SK-N-SH (cell line): ENCODE measurements at regions not wholly inside any gene's neighbourhood (a gene's known extent, or its start where the extent isn't known, plus 50 kb on each side); places are given as distances from the start of the nearest gene placed in this dataset.

ENCODE experiments used
- CTCF ChIA-PET: fragments of 300-600, 350-600 bp; formaldehyde crosslinking; extraction: SDS; loops from one replicate; lab custom pipeline; 2021; lab: Yijun Ruan, JAX
- POLR2A ChIA-PET: fragments of 350-600 bp; sonication (Branson Sonifier 250); formaldehyde crosslinking; extraction: SDS; loops from one replicate; lab custom pipeline; 2020; ENCODE audit warnings: antibody characterized with exemption, inconsistent platforms; lab: Yijun Ruan, JAX
- DNase-seq: peaks from one replicate; pipeline ENCODE4 v3.0.0; 2012
- H2AFZ ChIP-seq: fragments of 200-600 bp; sonication (generic); 2 replicates; pipeline ENCODE4 v1.8.1; 2016; ENCODE audit warnings: antibody characterized with exemption, mild to moderate bottlenecking, low read depth
- H3F3A ChIP-seq: fragments of 200-600 bp; sonication (generic); replicated peaks from 2 replicates; pipeline ENCODE3; 2016; ENCODE audit warnings: antibody characterized with exemption, mild to moderate bottlenecking; ENCODE audit not compliant: insufficient read depth
- H3K27ac ChIP-seq, 2 experiments: fragments of 200-500 bp in 1 of 2; fragments of 200-600 bp in 1 of 2; sonication (Bioruptor generic) in 1 of 2; sonication (generic), shearing (Covaris generic) in 1 of 2; 2 replicates each; pipeline versions ENCODE4 v1.5.1 to v1.6.1; 2014 to 2016; ENCODE audit warnings: low read depth in 2 of 2, inconsistent platforms in 1 of 2, low read length in 1 of 2, mild to moderate bottlenecking in 1 of 2, mixed read lengths in 1 of 2
- H3K27me3 ChIP-seq: fragments of 200-600 bp; sonication (generic), shearing (Covaris generic); 2 replicates; pipeline ENCODE4 v1.6.1; 2016; ENCODE audit warnings: mixed run types; ENCODE audit not compliant: insufficient read depth
- H3K36me3 ChIP-seq, 2 experiments: fragments of 200-500 bp in 1 of 2; fragments of 200-600 bp in 1 of 2; sonication (Bioruptor generic) in 1 of 2; sonication (generic) in 1 of 2; replicated peaks in 1 of 2; 2 replicates each; pipeline versions ENCODE3 to v1.5.1; 2014 to 2016; ENCODE audit warnings: low read length in 1 of 2, mild to moderate bottlenecking in 1 of 2; ENCODE audit not compliant: insufficient read depth in 2 of 2, control insufficient read depth in 1 of 2
- H3K4me1 ChIP-seq, 2 experiments: fragments of 200-500 bp in 1 of 2; fragments of 200-600 bp in 1 of 2; sonication (Bioruptor generic) in 1 of 2; sonication (generic), shearing (Covaris generic) in 1 of 2; 2 replicates each; pipeline versions ENCODE4 v1.5.1 to v1.6.1; 2014 to 2016; ENCODE audit warnings: low read depth in 1 of 2, low read length in 1 of 2, mixed run types in 1 of 2; ENCODE audit not compliant: insufficient read depth in 2 of 2, control insufficient read depth in 1 of 2
- H3K4me2 ChIP-seq: fragments of 200-600 bp; sonication (generic), shearing (Covaris generic); 2 replicates; pipeline ENCODE4 v1.6.1; 2017; ENCODE audit warnings: mixed run types
- H3K4me3 ChIP-seq, 2 experiments: fragments of 200-500 bp in 1 of 2; fragments of 200-600 bp in 1 of 2; sonication (Bioruptor generic) in 1 of 2; sonication (generic), shearing (Covaris generic) in 1 of 2; 2 replicates each; pipeline versions ENCODE4 v1.5.1 to v1.8.1; 2014 to 2016; ENCODE audit warnings: low read depth in 2 of 2, inconsistent platforms in 1 of 2, low read length in 1 of 2, mild to moderate bottlenecking in 1 of 2, mixed read lengths in 1 of 2, moderate library complexity in 1 of 2
- H3K79me2 ChIP-seq: fragments of 200-600 bp; sonication (generic); 2 replicates; pipeline ENCODE4 v1.8.1; 2017; ENCODE audit warnings: mild to moderate bottlenecking; ENCODE audit not compliant: insufficient read depth
- H3K9ac ChIP-seq: fragments of 200-600 bp; sonication (generic); 2 replicates; pipeline ENCODE4 v1.6.1; 2017; ENCODE audit warnings: mixed run types
- H3K9me2 ChIP-seq: fragments of 200-600 bp; sonication (generic); 2 replicates; pipeline ENCODE4 v1.6.1; 2017; ENCODE audit warnings: mixed run types
- H3K9me3 ChIP-seq: fragments of 200-600 bp; sonication (generic); 2 replicates; pipeline ENCODE4 v1.6.1; 2017; ENCODE audit warnings: mixed run types, mild to moderate bottlenecking, moderate library complexity
- H4K20me1 ChIP-seq: fragments of 200-600 bp; sonication (generic); 2 replicates; pipeline ENCODE4 v1.6.1; 2017; ENCODE audit warnings: mild to moderate bottlenecking, mixed run types; ENCODE audit not compliant: insufficient read depth
- FOSL2 ChIP-seq: IDR thresholded peaks from 2 replicates; pipeline ENCODE4 v1.4.0; 2012; ENCODE audit warnings: low read depth, mild to moderate bottlenecking, moderate library complexity, borderline replicate concordance
- FOXJ3 ChIP-seq: sonication (generic); formaldehyde crosslinking; IDR thresholded peaks from 2 replicates; pipeline ENCODE4 v1.5.1; 2020; ENCODE audit warnings: mild to moderate bottlenecking, missing genetic modification reagents
- GATA2 ChIP-seq: sonication (generic); formaldehyde crosslinking; IDR thresholded peaks from 2 replicates; pipeline ENCODE4 v1.5.0; 2020; ENCODE audit warnings: mild to moderate bottlenecking, missing genetic modification reagents
- MEF2A ChIP-seq: IDR thresholded peaks from 2 replicates; pipeline ENCODE4 v1.4.0; 2012; ENCODE audit warnings: low read depth, borderline replicate concordance
- MXI1 ChIP-seq: IDR thresholded peaks from 2 replicates; pipeline ENCODE4 v1.6.1; 2012; ENCODE audit warnings: mild to moderate bottlenecking, low read depth, low read length, improper control_type of control experiment
- RXRA ChIP-seq: IDR thresholded peaks from 2 replicates; pipeline ENCODE4 v1.4.0; 2012; ENCODE audit warnings: low read depth, mild to moderate bottlenecking, borderline replicate concordance
- TAF1 ChIP-seq: IDR thresholded peaks from 2 replicates; pipeline ENCODE4 v1.6.1; 2012; ENCODE audit warnings: low read depth, mild to moderate bottlenecking, low read length, moderate library complexity, borderline replicate concordance
- WGBS: methylation state at CpG from one replicate; pipeline ENCODE4 v1.1.6; 2017; ENCODE audit warnings: low lambda C conversion rate; 5-methylcytosine and 5-hydroxymethylcytosine counted together
- TF ChIP-seq, protein P1 (sequence below): fragments of 200-600 bp; sonication (generic); IDR thresholded peaks from 2 replicates; pipeline ENCODE4 v1.6.1; 2017; ENCODE audit warnings: antibody characterized with exemption, mild to moderate bottlenecking, moderate library complexity
- TF ChIP-seq, protein P2 (sequence below): IDR thresholded peaks from 2 replicates; pipeline ENCODE4 v1.4.0; 2012; ENCODE audit warnings: low read depth, borderline replicate concordance
- TF ChIP-seq, protein P3 (sequence below): IDR thresholded peaks from 2 replicates; pipeline ENCODE4 v1.4.0; 2012; ENCODE audit warnings: low read depth, borderline replicate concordance

DNA sequence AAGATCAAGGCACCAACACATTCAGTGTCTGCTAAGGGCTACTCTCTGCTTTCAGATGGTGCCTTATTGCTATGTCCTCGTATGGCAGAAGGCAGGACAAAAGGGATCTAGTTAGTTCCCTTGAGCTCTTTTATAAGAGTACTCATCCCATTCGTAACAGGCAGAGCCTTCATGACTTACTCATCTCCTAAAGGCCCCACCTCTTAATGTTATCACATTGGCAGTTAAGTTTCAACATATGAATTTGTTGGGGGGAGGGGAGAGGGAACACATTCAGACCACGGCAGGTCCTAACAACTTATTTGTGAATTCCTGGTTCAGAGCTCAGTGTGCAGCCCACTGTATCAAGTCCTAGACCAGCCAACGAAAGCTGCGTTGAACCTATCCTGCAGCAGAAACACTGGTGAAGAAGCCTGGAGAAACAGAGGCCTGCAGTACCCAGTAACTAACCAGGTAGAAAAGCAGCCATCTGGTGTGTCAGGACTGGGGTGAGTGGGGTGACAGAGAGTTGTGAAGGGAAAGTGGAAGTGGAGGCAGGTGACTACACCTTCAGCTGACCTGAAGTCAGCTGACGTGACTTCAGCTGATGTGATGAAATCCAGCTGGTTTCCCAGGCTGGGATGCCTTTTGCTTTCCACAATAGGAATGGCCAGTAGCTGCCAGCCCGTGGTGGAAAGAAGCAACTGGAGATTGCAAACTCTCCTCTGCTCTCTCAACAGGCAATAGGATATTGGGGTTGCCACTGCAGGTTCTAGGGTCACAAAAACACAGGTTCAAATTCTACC, 101.6 kb upstream of the PLXNC1 start:
- TF ChIP-seq MXI1 (no peak), TAF1 (no peak), RXRA (no peak), FOSL2 (no peak), GATA2 (CRISPR knock-in tag) (no peak), FOXJ3 (CRISPR knock-in tag) (no peak), MEF2A (no peak)
- TF ChIP-seq, all 33 proteins: peak for 0
- WGBS, result 70% methylated on average over 7 of the region's 7 CpGs
- Histone ChIP-seq H3K4me2 (no peak overlapping the region), H3K4me1 (peaks cover 0 to 4% of the 10 kb centered on the region in 2 experiments; a peak in 1 of 4 replicates), H3K27ac (no peak overlapping the region), H3K36me3 (no peaks in the 10 kb centered on the region), H3K79me2 (no peaks in the 10 kb centered on the region), H3K9me2 (no peaks in the 10 kb centered on the region), H3K9ac (no peak overlapping the region), H2AFZ (no peak overlapping the region), H3K27me3 (no peaks in the 10 kb centered on the region), H4K20me1 (no peaks in the 10 kb centered on the region), H3K4me3 (no peak overlapping the region), H3K9me3 (no peaks in the 10 kb centered on the region), H3F3A (no peaks in the 10 kb centered on the region)
- ChIA-PET CTCF (interaction anchor here (0.7 kb wide), 1 partner anchor 65 kb away, joined by 3 read pairs; no protein-coding TSS in a partner anchor), POLR2A (no interaction called here)
- no peak for DNase-seq

DNA sequence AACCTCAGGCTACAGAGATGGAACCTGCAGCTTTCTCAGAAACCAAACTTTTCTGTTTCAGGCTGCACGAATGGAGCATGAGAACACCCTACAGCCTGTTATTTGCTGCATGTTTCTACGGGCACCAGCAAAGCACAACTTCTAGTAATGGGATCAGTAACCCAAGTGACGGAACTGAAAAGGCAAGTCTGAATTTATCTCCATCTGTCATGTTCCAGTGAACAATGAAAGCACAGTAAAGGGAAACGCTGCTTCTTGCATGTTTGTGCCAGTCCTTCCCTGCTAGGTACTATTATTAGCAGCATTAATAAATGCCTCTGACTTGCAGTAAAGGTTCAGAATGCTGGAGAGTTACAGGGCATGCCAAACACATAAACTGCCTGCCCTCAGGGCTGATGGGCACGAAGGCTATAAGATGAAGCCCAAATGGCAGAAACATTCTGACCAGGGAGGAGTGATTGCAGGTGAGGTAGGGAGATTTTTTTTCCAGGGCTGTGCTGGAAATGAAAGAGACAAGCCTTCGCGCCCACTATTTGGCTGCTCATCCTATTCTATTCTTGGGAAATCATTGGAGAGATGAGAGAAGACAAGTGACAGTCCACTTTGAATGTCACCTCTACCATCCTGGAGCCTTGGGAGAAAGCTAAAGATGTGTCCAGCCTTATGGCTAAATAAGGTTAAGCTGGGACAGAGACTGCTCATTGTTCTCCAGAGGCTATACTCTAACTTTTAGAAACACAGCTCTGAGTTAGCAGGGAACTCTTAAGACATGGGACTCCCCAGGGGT, 100.4 kb upstream of the PLXNC1 start:
- CTCF ChIA-PET, result no interaction called here
- Histone ChIP-seq H3K4me1 (peaks cover 0 to 4% of the 10 kb centered on the region in 2 experiments; a peak in 1 of 4 replicates), H3K36me3 (no peaks in the 10 kb centered on the region), H3K9me2 (no peaks in the 10 kb centered on the region), H3K9me3 (no peaks in the 10 kb centered on the region), H2AFZ (no peak overlapping the region), H3K9ac (no peak overlapping the region), H3K4me2 (no peak overlapping the region)
- TF ChIP-seq, protein P1, sequence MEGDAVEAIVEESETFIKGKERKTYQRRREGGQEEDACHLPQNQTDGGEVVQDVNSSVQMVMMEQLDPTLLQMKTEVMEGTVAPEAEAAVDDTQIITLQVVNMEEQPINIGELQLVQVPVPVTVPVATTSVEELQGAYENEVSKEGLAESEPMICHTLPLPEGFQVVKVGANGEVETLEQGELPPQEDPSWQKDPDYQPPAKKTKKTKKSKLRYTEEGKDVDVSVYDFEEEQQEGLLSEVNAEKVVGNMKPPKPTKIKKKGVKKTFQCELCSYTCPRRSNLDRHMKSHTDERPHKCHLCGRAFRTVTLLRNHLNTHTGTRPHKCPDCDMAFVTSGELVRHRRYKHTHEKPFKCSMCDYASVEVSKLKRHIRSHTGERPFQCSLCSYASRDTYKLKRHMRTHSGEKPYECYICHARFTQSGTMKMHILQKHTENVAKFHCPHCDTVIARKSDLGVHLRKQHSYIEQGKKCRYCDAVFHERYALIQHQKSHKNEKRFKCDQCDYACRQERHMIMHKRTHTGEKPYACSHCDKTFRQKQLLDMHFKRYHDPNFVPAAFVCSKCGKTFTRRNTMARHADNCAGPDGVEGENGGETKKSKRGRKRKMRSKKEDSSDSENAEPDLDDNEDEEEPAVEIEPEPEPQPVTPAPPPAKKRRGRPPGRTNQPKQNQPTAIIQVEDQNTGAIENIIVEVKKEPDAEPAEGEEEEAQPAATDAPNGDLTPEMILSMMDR, result no peak
- TF ChIP-seq, protein P2, sequence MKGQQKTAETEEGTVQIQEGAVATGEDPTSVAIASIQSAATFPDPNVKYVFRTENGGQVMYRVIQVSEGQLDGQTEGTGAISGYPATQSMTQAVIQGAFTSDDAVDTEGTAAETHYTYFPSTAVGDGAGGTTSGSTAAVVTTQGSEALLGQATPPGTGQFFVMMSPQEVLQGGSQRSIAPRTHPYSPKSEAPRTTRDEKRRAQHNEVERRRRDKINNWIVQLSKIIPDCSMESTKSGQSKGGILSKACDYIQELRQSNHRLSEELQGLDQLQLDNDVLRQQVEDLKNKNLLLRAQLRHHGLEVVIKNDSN, result no peak
- TF ChIP-seq, protein P3, sequence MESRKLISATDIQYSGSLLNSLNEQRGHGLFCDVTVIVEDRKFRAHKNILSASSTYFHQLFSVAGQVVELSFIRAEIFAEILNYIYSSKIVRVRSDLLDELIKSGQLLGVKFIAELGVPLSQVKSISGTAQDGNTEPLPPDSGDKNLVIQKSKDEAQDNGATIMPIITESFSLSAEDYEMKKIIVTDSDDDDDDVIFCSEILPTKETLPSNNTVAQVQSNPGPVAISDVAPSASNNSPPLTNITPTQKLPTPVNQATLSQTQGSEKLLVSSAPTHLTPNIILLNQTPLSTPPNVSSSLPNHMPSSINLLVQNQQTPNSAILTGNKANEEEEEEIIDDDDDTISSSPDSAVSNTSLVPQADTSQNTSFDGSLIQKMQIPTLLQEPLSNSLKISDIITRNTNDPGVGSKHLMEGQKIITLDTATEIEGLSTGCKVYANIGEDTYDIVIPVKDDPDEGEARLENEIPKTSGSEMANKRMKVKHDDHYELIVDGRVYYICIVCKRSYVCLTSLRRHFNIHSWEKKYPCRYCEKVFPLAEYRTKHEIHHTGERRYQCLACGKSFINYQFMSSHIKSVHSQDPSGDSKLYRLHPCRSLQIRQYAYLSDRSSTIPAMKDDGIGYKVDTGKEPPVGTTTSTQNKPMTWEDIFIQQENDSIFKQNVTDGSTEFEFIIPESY, result no peak
- TF ChIP-seq MEF2A (no peak), GATA2 (CRISPR knock-in tag) (no peak), RXRA (no peak)
- TF ChIP-seq, all 33 proteins: peak for 0
- DNase-seq, result no peak
- Histone ChIP-seq H3K4me3 (no peak overlapping the region), H3K79me2 (no peaks in the 10 kb centered on the region), H3K27ac (no peak overlapping the region), H4K20me1 (no peaks in the 10 kb centered on the region), H3K27me3 (no peaks in the 10 kb centered on the region), H3F3A (no peaks in the 10 kb centered on the region)
- WGBS, result 51% methylated on average over 7 of the region's 7 CpGs
- POLR2A ChIA-PET, result no interaction called here
